Keratinocyte (primary cell): ENCODE measurements at regions not wholly inside any gene's neighbourhood (a gene's known extent, or its start where the extent isn't known, plus 50 kb on each side); places are given as distances from the start of the nearest gene placed in this dataset.

Experiments used
- DNase-seq: peaks from one replicate; pipeline ENCODE4 v3.0.0-alpha.2; 2011; ENCODE audit warnings: low read depth, missing footprints, low spot score
- FAIRE-seq: peaks from 2 replicates; lab custom pipeline; 2011; peaks lifted over from hg19 to GRCh38; lab: Jason Lieb, UNC
- H2AFZ ChIP-seq: 2 replicates; pipeline ENCODE4 v1.6.0; 2012; ENCODE audit warnings: low read length, control low read depth, inconsistent platforms; ENCODE audit not compliant: control insufficient read depth
- H3K27ac ChIP-seq: 2 replicates; pipeline ENCODE4 v1.5.1; 2011; ENCODE audit warnings: low read length; ENCODE audit not compliant: control insufficient read depth, insufficient read depth
- H3K27me3 ChIP-seq: 3 replicates; pipeline ENCODE4 v1.6.0; 2011; ENCODE audit warnings: low read length; ENCODE audit not compliant: control insufficient read depth, insufficient read depth; ENCODE audit errors: extremely low read depth
- H3K36me3 ChIP-seq, 2 experiments: 2 replicates in 1 of 2; 3 replicates in 1 of 2; pipeline ENCODE4 v1.5.1; 2011; ENCODE audit warnings: low read length in 2 of 2, mild to moderate bottlenecking in 1 of 2; ENCODE audit not compliant: control insufficient read depth in 2 of 2, insufficient read depth in 2 of 2; ENCODE audit errors: extremely low read depth in 1 of 2
- H3K4me1 ChIP-seq: 3 replicates; pipeline ENCODE4 v1.5.1; 2011; ENCODE audit warnings: low read length; ENCODE audit not compliant: control insufficient read depth, insufficient read depth; ENCODE audit errors: extremely low read depth
- H3K4me2 ChIP-seq: 3 replicates; pipeline ENCODE4 v1.6.0; 2011; ENCODE audit warnings: low read depth, low read length; ENCODE audit not compliant: control insufficient read depth, insufficient read depth; ENCODE audit errors: extremely low read depth
- H3K4me3 ChIP-seq, 3 experiments: fragments of 200-600 bp in 1 of 3; sonication (generic) in 1 of 3; 2 replicates in 2 of 3; 3 replicates in 1 of 3; pipeline ENCODE4 v1.5.1; 2011 to 2016; ENCODE audit warnings: low read length in 3 of 3, mild to moderate bottlenecking in 3 of 3, control low read depth in 2 of 3, inconsistent platforms in 1 of 3, low read depth in 1 of 3, mixed read lengths in 1 of 3, mixed run types in 1 of 3, moderate library complexity in 1 of 3; ENCODE audit not compliant: control insufficient read depth in 2 of 3, insufficient read depth in 2 of 3; ENCODE audit errors: extremely low read depth in 1 of 3
- H3K79me2 ChIP-seq: 2 replicates; pipeline ENCODE4 v1.6.0; 2012; ENCODE audit warnings: low read length; ENCODE audit not compliant: control insufficient read depth, insufficient read depth
- H3K9ac ChIP-seq: 3 replicates; pipeline ENCODE4 v1.6.0; 2011; ENCODE audit warnings: low read length; ENCODE audit not compliant: control insufficient read depth, insufficient read depth; ENCODE audit errors: extremely low read depth
- H3K9me1 ChIP-seq: 3 replicates; pipeline ENCODE4 v1.6.0; 2011; ENCODE audit warnings: low read length; ENCODE audit not compliant: control insufficient read depth, insufficient read depth; ENCODE audit errors: extremely low read depth
- H3K9me3 ChIP-seq: 2 replicates; pipeline ENCODE4 v1.5.1; 2012; ENCODE audit warnings: low read depth, low read length; ENCODE audit not compliant: control insufficient read depth
- H4K20me1 ChIP-seq: 3 replicates; pipeline ENCODE4 v1.6.0; 2011; ENCODE audit warnings: low read length; ENCODE audit not compliant: control insufficient read depth, insufficient read depth; ENCODE audit errors: extremely low read depth
- CTCF ChIP-seq, 3 experiments: IDR thresholded peaks in 1 of 3; conservative IDR thresholded peaks in 1 of 3; optimal IDR thresholded peaks in 1 of 3; 2 replicates in 2 of 3; 3 replicates in 1 of 3; pipeline versions ENCODE3 to v1.5.1; 2011; ENCODE audit warnings: low read length in 3 of 3, mild to moderate bottlenecking in 3 of 3, moderate library complexity in 2 of 3, control low read depth in 1 of 3, inconsistent platforms in 1 of 3; ENCODE audit not compliant: insufficient read depth in 2 of 3; ENCODE audit errors: extremely low read depth in 1 of 3
- EZH2 ChIP-seq: IDR thresholded peaks from one replicate; pipeline ENCODE4 v1.6.1; 2012; ENCODE audit warnings: inconsistent platforms, mild to moderate bottlenecking, low read length, moderate library complexity
- dilution Hi-C: fragments of 300-500 bp; cut with MboI; formaldehyde crosslinking; loops from one replicate; pipeline ENCODE4 v1.7.0; 2020; ENCODE audit warnings: low sequenced_read_pairs; ENCODE audit not compliant: extremely low pct_ligation_motif_present

- dilution Hi-C loops = no loop called here
- no peak overlapping the region for H3K9ac ChIP-seq
- H3K79me2 ChIP-seq = no peaks in the 10 kb centered on the region
- DNase-seq (no peak), FAIRE-seq (no peak)
- TF ChIP-seq EZH2 (no peak), CTCF (optimal IDR thresholded peaks at IDR 0.05 in 1 of 3, IDR thresholded peaks at IDR 0.05 in 1 of 3, conservative IDR thresholded peaks at IDR 0.05 in 1 of 3; ENCODE audit: extremely low read depth in 1 of 3, insufficient read depth in 2 of 3, low read length in 3 of 3) (no peak)
- no peaks in the 10 kb centered on the region for H3K9me1 ChIP-seq
- no peaks in the 10 kb centered on the region for H3K27me3 ChIP-seq
- no peaks in the 10 kb centered on the region for H4K20me1 ChIP-seq
- no peak overlapping the region for H3K4me3 ChIP-seq
- no peak overlapping the region for H3K27ac ChIP-seq
- H3K4me2 ChIP-seq = no peak overlapping the region
- H3K9me3 ChIP-seq = no peaks in the 10 kb centered on the region
- no peak overlapping the region for H2AFZ ChIP-seq
- H3K4me1 ChIP-seq = peaks cover 17% of the 10 kb centered on the region
- no peaks in the 10 kb centered on the region for H3K36me3 ChIP-seq
These were observed 233.1 kb downstream of the POSTN start for GRCh38 chr13:37365496-37365895.

- dilution Hi-C loops = no loop called here
- no peaks in the 10 kb centered on the region for H3K9me1 ChIP-seq
- no peak overlapping the region for H2AFZ ChIP-seq
- DNase-seq (no peak), FAIRE-seq (no peak)
- no peaks in the 10 kb centered on the region for H3K27me3 ChIP-seq
- no peak overlapping the region for H3K4me3 ChIP-seq
- no peak overlapping the region for H3K27ac ChIP-seq
- H3K9ac ChIP-seq = no peak overlapping the region
- no peak overlapping the region for H3K4me2 ChIP-seq
- no peaks in the 10 kb centered on the region for H3K9me3 ChIP-seq
- TF ChIP-seq EZH2 (no peak), CTCF (optimal IDR thresholded peaks at IDR 0.05 in 1 of 3, IDR thresholded peaks at IDR 0.05 in 1 of 3, conservative IDR thresholded peaks at IDR 0.05 in 1 of 3; ENCODE audit: extremely low read depth in 1 of 3, insufficient read depth in 2 of 3, low read length in 3 of 3) (no peak)
- H3K4me1 ChIP-seq = peaks cover 21% of the 10 kb centered on the region
- no peaks in the 10 kb centered on the region for H3K36me3 ChIP-seq
- no peaks in the 10 kb centered on the region for H4K20me1 ChIP-seq
- H3K79me2 ChIP-seq = no peaks in the 10 kb centered on the region
These were observed 233.6 kb downstream of the POSTN start for GRCh38 chr13:37364956-37365355.
